ENCODE measurements at regions not wholly inside any gene's neighbourhood (a gene's known extent, or its start where the extent isn't known, plus 50 kb on each side); places are given as distances from the start of the nearest gene placed in this dataset.

GRCh38 chr18:10057894-10058791 is 144.3 kb downstream of the VAPA start:
- H3K4me3 ChIP-seq, result no peak overlapping the region
- H3K36me3 ChIP-seq, result no peaks in the 10 kb centered on the region
- no peak for TF ChIP-seq CTCF (IDR thresholded peaks at IDR 0.05)
- no peak overlapping the region for H3K9ac ChIP-seq (ENCODE audit: low read depth in 2 of 2, low read length in 2 of 2)
- peak overlapping the region; percentile 69 for H3K27ac ChIP-seq
- intact Hi-C loops (cut with DNase I), result no loop called here
- no peaks in the 10 kb centered on the region for H3K27me3 ChIP-seq
- no peaks in the 10 kb centered on the region for H3K4me1 ChIP-seq
- H3K9me3 ChIP-seq, result no peaks in the 10 kb centered on the region
- DNase-seq, result no peak

- no peaks in the 10 kb centered on the region for H3K36me3 ChIP-seq
- H3K4me1 ChIP-seq, result no peaks in the 10 kb centered on the region
- no peaks in the 10 kb centered on the region for H3K27me3 ChIP-seq
- intact Hi-C loops (cut with DNase I), result no loop called here
- no peak overlapping the region for H3K4me3 ChIP-seq
- DNase-seq, result no peak
- no peak overlapping the region for H3K9ac ChIP-seq (ENCODE audit: low read depth in 2 of 2, low read length in 2 of 2)
- H3K27ac ChIP-seq, result peak overlapping the region; percentile 17
- H3K9me3 ChIP-seq, result no peaks in the 10 kb centered on the region
- no peak for TF ChIP-seq CTCF (IDR thresholded peaks at IDR 0.05)
These were observed 146.0 kb downstream of the VAPA start for GRCh38 chr18:10059610-10060468.

- Histone ChIP-seq H3K27ac (peak overlapping the region; percentile 17), H3K36me3 (no peaks in the 10 kb centered on the region), H3K27me3 (no peaks in the 10 kb centered on the region), H3K4me1 (no peaks in the 10 kb centered on the region), H3K4me3 (no peak overlapping the region), H3K9ac (ENCODE audit: low read depth in 2 of 2, low read length in 2 of 2) (no peak overlapping the region), H3K9me3 (no peaks in the 10 kb centered on the region)
- no peak for TF ChIP-seq CTCF (IDR thresholded peaks at IDR 0.05)
- no peak for DNase-seq
- intact Hi-C loops (cut with DNase I), result no loop called here
These were observed 146.6 kb downstream of the VAPA start for GRCh38 chr18:10060469-10060782.

GRCh38 chr18:10060841-10061240 is 147.0 kb downstream of the VAPA start:
- Histone ChIP-seq H3K9me3 (no peaks in the 10 kb centered on the region), H3K4me1 (no peaks in the 10 kb centered on the region), H3K4me3 (no peak overlapping the region), H3K9ac (ENCODE audit: low read depth in 2 of 2, low read length in 2 of 2) (no peak overlapping the region), H3K36me3 (no peaks in the 10 kb centered on the region), H3K27ac (peak overlapping the region; percentile 17), H3K27me3 (no peaks in the 10 kb centered on the region)
- no peak for TF ChIP-seq CTCF (IDR thresholded peaks at IDR 0.05)
- intact Hi-C loops (cut with DNase I), result no loop called here
- no peak for DNase-seq

- intact Hi-C loops (cut with DNase I), result no loop called here
- Histone ChIP-seq H3K9me3 (no peaks in the 10 kb centered on the region), H3K4me3 (no peak overlapping the region), H3K27me3 (no peaks in the 10 kb centered on the region), H3K36me3 (no peaks in the 10 kb centered on the region), H3K4me1 (no peaks in the 10 kb centered on the region), H3K27ac (no peak overlapping the region), H3K9ac (ENCODE audit: low read depth in 2 of 2, low read length in 2 of 2) (no peak overlapping the region)
- no peak for TF ChIP-seq CTCF (IDR thresholded peaks at IDR 0.05)
- no peak for DNase-seq
These were observed 147.8 kb downstream of the VAPA start for GRCh38 chr18:10061566-10062140.

Measured in colonic mucosa (tissue), 4 donors.